ENCODE measurements at regions not wholly inside any gene's neighbourhood (a gene's known extent, or its start where the extent isn't known, plus 50 kb on each side); places are given as distances from the start of the nearest gene placed in this dataset.

GRCh38 chr15:96701877-96702276, 371.4 kb downstream of the NR2F2 start:
- TF ChIP-seq, protein P1, sequence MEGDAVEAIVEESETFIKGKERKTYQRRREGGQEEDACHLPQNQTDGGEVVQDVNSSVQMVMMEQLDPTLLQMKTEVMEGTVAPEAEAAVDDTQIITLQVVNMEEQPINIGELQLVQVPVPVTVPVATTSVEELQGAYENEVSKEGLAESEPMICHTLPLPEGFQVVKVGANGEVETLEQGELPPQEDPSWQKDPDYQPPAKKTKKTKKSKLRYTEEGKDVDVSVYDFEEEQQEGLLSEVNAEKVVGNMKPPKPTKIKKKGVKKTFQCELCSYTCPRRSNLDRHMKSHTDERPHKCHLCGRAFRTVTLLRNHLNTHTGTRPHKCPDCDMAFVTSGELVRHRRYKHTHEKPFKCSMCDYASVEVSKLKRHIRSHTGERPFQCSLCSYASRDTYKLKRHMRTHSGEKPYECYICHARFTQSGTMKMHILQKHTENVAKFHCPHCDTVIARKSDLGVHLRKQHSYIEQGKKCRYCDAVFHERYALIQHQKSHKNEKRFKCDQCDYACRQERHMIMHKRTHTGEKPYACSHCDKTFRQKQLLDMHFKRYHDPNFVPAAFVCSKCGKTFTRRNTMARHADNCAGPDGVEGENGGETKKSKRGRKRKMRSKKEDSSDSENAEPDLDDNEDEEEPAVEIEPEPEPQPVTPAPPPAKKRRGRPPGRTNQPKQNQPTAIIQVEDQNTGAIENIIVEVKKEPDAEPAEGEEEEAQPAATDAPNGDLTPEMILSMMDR (IDR thresholded peaks at IDR 0.05; ENCODE audit: low read depth, low read length, poor library complexity, severe bottlenecking) = no peak
- TF ChIP-seq EZH2phosphoT487 (IDR thresholded peaks at IDR 0.05; ENCODE audit: borderline replicate concordance, low read length) = no peak
